GM13977 (cell line): ENCODE measurements at regions not wholly inside any gene's neighbourhood (a gene's known extent, or its start where the extent isn't known, plus 50 kb on each side); places are given as distances from the start of the nearest gene placed in this dataset.

Source experiments
- DNase-seq: peaks from one replicate; pipeline ENCODE4 v3.0.0; 2012; ENCODE audit warnings: low spot score
- in situ Hi-C: fragments of 300-500 bp; cut with MboI; formaldehyde crosslinking; loops from one replicate; pipeline ENCODE4 v1.12.0; 2022; ENCODE audit warnings: low sequenced_read_pairs, low pct_unique_long_range_greater_than_20kb, mixed read lengths, inconsistent platforms; ENCODE audit not compliant: unreplicated experiment
- TF ChIP-seq, protein P1 (sequence below): IDR thresholded peaks from 2 replicates; pipeline ENCODE4 v1.5.1; 2012; ENCODE audit warnings: mild to moderate bottlenecking, control low read depth; ENCODE audit not compliant: insufficient read depth; ENCODE audit errors: extremely low read depth, missing control alignments

DNA sequence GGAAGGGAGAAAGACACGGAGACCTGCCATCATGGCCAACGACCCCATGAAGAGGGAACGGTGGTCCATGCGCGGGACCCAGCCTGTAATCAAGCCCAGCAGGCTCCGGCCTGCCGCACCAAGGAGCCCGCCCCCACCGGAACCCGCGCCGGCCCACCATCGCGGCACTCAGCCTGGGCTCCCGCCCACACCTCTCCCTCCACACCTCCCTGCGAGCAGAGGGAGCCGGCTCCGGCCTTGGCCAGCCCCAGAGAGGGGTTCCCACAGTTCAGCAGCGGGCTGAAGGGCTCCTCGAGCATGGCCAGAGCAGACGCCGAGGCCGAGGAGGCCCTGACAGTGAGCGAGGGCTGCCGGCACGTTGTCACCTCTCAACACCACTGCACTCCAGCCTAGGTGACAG lies 1302.8 kb upstream of the CNTN5 start:
- in situ Hi-C loops, result no loop called here
- TF ChIP-seq, protein P1, sequence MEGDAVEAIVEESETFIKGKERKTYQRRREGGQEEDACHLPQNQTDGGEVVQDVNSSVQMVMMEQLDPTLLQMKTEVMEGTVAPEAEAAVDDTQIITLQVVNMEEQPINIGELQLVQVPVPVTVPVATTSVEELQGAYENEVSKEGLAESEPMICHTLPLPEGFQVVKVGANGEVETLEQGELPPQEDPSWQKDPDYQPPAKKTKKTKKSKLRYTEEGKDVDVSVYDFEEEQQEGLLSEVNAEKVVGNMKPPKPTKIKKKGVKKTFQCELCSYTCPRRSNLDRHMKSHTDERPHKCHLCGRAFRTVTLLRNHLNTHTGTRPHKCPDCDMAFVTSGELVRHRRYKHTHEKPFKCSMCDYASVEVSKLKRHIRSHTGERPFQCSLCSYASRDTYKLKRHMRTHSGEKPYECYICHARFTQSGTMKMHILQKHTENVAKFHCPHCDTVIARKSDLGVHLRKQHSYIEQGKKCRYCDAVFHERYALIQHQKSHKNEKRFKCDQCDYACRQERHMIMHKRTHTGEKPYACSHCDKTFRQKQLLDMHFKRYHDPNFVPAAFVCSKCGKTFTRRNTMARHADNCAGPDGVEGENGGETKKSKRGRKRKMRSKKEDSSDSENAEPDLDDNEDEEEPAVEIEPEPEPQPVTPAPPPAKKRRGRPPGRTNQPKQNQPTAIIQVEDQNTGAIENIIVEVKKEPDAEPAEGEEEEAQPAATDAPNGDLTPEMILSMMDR, result no peak
- no peak for DNase-seq

DNA sequence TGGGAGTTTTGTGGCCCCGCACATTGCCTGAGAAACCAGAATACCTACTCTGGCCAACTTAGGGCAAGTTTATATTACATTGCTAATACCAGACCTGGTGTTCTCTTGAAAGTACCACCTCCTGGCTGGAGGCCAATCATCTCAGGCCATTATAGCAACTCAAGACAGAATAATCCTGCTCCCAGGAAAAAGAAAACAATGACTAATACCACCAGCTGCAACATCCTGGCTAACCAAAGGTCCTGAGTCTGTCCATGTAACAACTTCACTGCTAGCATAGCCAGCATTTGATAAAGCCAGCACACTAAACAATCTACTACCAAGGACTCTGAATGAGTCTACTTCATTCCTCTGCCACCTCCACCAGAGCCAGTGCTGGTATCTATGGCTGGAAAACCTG lies 1298.7 kb upstream of the CNTN5 start:
- in situ Hi-C loops, result no loop called here
- TF ChIP-seq, protein P1, result no peak

DNA sequence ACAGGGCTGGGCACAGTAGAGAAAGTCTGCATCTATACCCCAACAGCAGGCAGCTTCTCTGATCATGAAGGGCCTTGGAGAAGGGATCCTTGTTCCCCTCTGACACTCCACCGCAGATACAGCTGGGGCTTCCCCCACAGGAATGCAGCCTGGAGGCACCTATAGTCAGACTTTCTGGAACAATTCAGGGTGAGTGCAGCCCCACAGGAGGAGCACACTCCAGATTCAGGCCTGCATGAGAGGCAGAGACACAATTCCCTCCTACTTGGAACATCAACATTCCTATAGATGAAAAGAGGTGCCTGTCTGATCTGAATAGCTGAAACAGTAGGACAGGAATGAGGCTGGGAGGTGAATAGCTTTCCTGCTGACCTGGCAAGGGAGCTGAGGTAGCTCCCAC lies 1298.0 kb upstream of the CNTN5 start:
- in situ Hi-C loops, result no loop called here
- TF ChIP-seq, protein P1, result no peak
- no peak for DNase-seq

More for the DNA sequence above, 1298.7 kb upstream of the CNTN5 start:
- no peak for DNase-seq

DNA sequence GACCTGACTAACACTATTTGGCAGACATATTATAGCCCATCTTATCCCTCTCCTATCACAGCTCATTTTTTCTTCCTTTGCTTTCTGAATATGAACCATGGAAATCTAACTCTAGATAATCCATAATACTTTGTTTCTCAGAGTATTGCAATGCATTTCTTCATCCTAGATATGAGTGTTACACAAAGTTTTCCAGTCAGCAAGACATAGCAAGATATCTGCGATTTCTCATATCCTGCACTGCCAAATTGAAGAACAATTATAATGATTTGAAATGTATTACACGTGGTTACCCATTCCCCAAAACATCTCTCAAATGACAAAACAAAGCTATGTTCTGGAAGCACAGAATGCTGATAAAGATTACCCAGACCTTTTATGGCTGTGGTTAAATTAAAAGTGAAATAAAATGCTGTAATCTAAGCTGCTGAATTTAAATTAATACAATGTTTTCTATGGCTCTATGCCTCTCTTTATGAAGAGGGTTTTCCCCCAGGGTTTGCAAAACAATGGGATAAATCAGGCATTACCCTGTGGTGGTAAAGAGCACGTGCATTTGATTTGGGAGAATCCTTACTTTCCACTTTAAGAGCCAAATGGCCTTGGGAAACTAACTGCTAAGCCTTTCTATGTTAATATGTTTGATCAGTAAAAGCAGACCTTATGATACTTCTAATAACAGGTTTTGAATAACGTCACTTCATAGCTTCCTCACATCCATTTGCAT lies 1291.0 kb upstream of the CNTN5 start:
- DNase-seq, result no peak
- in situ Hi-C loops, result no loop called here
- TF ChIP-seq, protein P1, result no peak

DNA sequence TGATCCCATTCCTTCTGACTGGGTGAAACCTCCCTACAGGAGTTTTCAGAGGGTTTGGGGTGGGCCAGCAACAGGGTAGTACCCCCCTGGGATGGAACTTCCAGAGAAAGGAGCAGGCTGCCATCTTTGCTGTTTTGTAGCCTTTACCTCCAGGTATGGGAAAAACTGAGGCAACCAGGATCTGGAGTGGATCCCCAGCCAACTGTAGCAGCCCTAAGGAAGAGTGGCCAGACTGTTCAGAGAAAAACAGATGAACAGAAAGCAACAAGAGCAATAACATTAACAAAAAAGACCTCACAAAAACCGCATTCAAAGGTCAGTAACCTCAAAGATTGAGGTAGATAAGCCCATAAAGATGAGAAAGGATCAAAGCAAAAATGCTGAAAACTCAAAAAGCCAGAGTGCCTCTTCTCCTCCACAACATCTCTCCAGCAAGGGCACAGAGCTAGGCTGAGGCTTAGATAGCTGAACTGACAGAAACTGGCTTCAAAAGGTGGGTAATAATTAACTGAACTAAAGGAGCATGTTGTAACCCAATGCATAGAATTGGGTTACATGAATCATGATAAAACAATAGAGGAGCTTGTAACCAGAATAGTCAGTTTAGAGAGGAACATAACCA lies 1288.6 kb upstream of the CNTN5 start:
- DNase-seq, result no peak
- in situ Hi-C loops, result no loop called here
- TF ChIP-seq, protein P1, result no peak

DNA sequence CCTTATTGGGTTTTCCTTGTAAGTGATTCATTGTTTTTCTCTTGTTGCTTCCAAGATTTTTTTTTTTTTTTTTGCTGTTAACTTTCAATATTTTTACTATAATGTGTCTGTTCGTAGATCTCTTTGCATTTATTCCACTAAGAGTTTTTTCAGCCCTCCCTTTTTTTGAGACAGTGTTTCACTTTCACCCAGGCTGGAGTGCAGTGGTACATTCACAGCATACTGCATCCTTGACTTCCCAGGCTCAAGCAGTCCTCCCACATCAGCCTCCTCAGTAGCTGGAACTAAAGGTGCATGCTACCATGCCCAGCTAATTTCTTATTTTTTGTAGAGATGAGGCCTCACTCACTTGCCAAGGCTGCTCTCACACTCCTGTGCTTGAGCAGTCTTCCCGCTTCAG lies 1282.0 kb upstream of the CNTN5 start:
- TF ChIP-seq, protein P1, result no peak
- no peak for DNase-seq
- in situ Hi-C loops, result no loop called here
